ENCODE measurements at regions not wholly inside any gene's neighbourhood (a gene's known extent, or its start where the extent isn't known, plus 50 kb on each side); places are given as distances from the start of the nearest gene placed in this dataset.
A peak's percentile ranks its signal among the peaks of the same experiment; 100 is the strongest.

GRCh38 chr14:83566567-83566966 is 1963.4 kb upstream of the FLRT2 start:
- WGBS, result 97% methylated on average over 1 of the region's 1 CpG
- Histone ChIP-seq H3K4me3 (ENCODE audit: low read length in 2 of 2) (no peak overlapping the region), H3K27me3 (ENCODE audit: control insufficient read depth in 2 of 2, insufficient read depth in 1 of 2, low read length in 1 of 2) (no peaks in the 10 kb centered on the region), H3K9me3 (ENCODE audit: control insufficient read depth in 2 of 2, insufficient read depth in 1 of 2, low read length in 1 of 2) (peaks cover 0 to 3% of the 10 kb centered on the region in 2 donors), H3K36me3 (ENCODE audit: control insufficient read depth in 2 of 2, insufficient read depth in 2 of 2, low read length in 1 of 2) (no peaks in the 10 kb centered on the region), H3K4me1 (ENCODE audit: control insufficient read depth in 2 of 2, insufficient read depth in 2 of 2, low read length in 2 of 2) (no peaks in the 10 kb centered on the region), H3K27ac (ENCODE audit: low read depth in 1 of 2, low read length in 1 of 2) (no peak overlapping the region)
- DNase-seq (ENCODE audit: low read depth in 6 of 9, low spot score in 9 of 9), result no peak

DNA sequence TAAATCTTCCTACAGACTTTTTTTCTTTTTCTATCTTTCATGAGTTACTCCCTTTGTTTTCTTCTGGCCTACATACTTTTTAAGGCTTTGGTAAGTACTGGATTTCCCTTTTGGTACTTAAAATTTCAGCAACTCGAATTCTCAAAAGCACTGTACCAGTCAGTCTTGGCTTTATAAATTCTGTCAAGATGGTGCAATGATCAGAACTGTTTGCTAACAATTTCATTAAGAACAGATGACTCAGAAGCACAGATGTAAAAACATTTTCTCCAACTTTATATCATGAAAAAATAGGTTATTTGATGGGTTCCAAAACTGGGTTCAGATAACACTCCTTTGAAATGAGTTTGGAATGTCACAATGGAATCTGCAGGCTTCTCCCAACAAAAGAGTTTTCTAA is 1961.8 kb upstream of the FLRT2 start:
- Histone ChIP-seq H3K4me3 (ENCODE audit: low read length in 2 of 2) (no peak overlapping the region), H3K27me3 (ENCODE audit: control insufficient read depth in 2 of 2, insufficient read depth in 1 of 2, low read length in 1 of 2) (no peaks in the 10 kb centered on the region), H3K27ac (ENCODE audit: low read depth in 1 of 2, low read length in 1 of 2) (no peak overlapping the region), H3K36me3 (ENCODE audit: control insufficient read depth in 2 of 2, insufficient read depth in 2 of 2, low read length in 1 of 2) (no peaks in the 10 kb centered on the region), H3K9me3 (ENCODE audit: control insufficient read depth in 2 of 2, insufficient read depth in 1 of 2, low read length in 1 of 2) (no peaks in the 10 kb centered on the region), H3K4me1 (ENCODE audit: control insufficient read depth in 2 of 2, insufficient read depth in 2 of 2, low read length in 2 of 2) (no peaks in the 10 kb centered on the region)
- 73% methylated on average over 1 of the region's 1 CpG for WGBS
- no peak for DNase-seq (ENCODE audit: low read depth in 6 of 9, low spot score in 9 of 9)

GRCh38 chr14:83575301-83575700 is 1954.6 kb upstream of the FLRT2 start:
- DNase-seq (ENCODE audit: low read depth in 6 of 9, low spot score in 9 of 9), result no peak
- H3K36me3 ChIP-seq (ENCODE audit: control insufficient read depth in 2 of 2, insufficient read depth in 2 of 2, low read length in 1 of 2), result no peaks in the 10 kb centered on the region
- no peaks in the 10 kb centered on the region for H3K9me3 ChIP-seq (ENCODE audit: control insufficient read depth in 2 of 2, insufficient read depth in 1 of 2, low read length in 1 of 2)
- H3K4me3 ChIP-seq (ENCODE audit: low read length in 2 of 2), result no peak overlapping the region
- H3K4me1 ChIP-seq (ENCODE audit: control insufficient read depth in 2 of 2, insufficient read depth in 2 of 2, low read length in 2 of 2), result no peaks in the 10 kb centered on the region
- H3K27ac ChIP-seq (ENCODE audit: low read depth in 1 of 2, low read length in 1 of 2), result no peak overlapping the region
- 81% methylated on average over 1 of the region's 1 CpG for WGBS
- no peaks in the 10 kb centered on the region for H3K27me3 ChIP-seq (ENCODE audit: control insufficient read depth in 2 of 2, insufficient read depth in 1 of 2, low read length in 1 of 2)

GRCh38 chr14:83583201-83583600 is 1946.7 kb upstream of the FLRT2 start:
- Histone ChIP-seq H3K9me3 (ENCODE audit: control insufficient read depth in 2 of 2, insufficient read depth in 1 of 2, low read length in 1 of 2) (no peaks in the 10 kb centered on the region), H3K4me3 (ENCODE audit: low read length in 2 of 2) (no peak overlapping the region), H3K36me3 (ENCODE audit: control insufficient read depth in 2 of 2, insufficient read depth in 2 of 2, low read length in 1 of 2) (no peaks in the 10 kb centered on the region), H3K27ac (ENCODE audit: low read depth in 1 of 2, low read length in 1 of 2) (no peak overlapping the region), H3K27me3 (ENCODE audit: control insufficient read depth in 2 of 2, insufficient read depth in 1 of 2, low read length in 1 of 2) (no peaks in the 10 kb centered on the region), H3K4me1 (ENCODE audit: control insufficient read depth in 2 of 2, insufficient read depth in 2 of 2, low read length in 2 of 2) (no peaks in the 10 kb centered on the region)
- DNase-seq (ENCODE audit: low read depth in 6 of 9, low spot score in 9 of 9), result no peak

DNA sequence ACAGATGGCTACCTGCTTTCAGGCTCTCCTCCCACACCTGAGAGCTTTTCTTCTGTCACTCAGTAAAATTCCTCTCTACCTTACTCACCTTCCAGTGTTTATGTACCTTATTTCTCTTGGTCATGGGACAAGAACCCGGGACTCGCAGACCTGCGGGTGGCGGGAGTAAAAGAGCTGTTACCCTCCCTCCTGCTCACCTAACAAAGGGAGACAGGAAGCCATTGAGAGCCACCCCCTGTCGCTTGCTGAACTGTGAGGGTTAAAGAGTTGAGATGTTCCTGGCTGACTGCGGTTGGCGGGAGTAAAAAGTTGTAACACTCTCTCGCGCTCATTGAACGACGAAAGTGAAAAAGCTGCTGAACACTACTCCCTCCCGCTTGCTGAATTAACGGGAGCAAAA is 1935.1 kb upstream of the FLRT2 start:
- no peaks in the 10 kb centered on the region for H3K36me3 ChIP-seq (ENCODE audit: control insufficient read depth in 2 of 2, insufficient read depth in 2 of 2, low read length in 1 of 2)
- no peaks in the 10 kb centered on the region for H3K27me3 ChIP-seq (ENCODE audit: control insufficient read depth in 2 of 2, insufficient read depth in 1 of 2, low read length in 1 of 2)
- 97% methylated on average over 13 of the region's 13 CpGs for WGBS
- no peaks in the 10 kb centered on the region for H3K4me1 ChIP-seq (ENCODE audit: control insufficient read depth in 2 of 2, insufficient read depth in 2 of 2, low read length in 2 of 2)
- no peak for DNase-seq (ENCODE audit: low read depth in 6 of 9, low spot score in 9 of 9)
- H3K9me3 ChIP-seq (ENCODE audit: control insufficient read depth in 2 of 2, insufficient read depth in 1 of 2, low read length in 1 of 2), result peaks cover 0 to 4% of the 10 kb centered on the region in 2 donors
- no peak overlapping the region for H3K4me3 ChIP-seq (ENCODE audit: low read length in 2 of 2)
- H3K27ac ChIP-seq (ENCODE audit: low read depth in 1 of 2, low read length in 1 of 2), result no peak overlapping the region

GRCh38 chr14:83607682-83608081 is 1922.3 kb upstream of the FLRT2 start:
- 94% methylated on average over 9 of the region's 9 CpGs for WGBS
- Histone ChIP-seq H3K27ac (ENCODE audit: low read depth in 1 of 2, low read length in 1 of 2) (no peak overlapping the region), H3K4me1 (ENCODE audit: control insufficient read depth in 2 of 2, insufficient read depth in 2 of 2, low read length in 2 of 2) (no peaks in the 10 kb centered on the region), H3K36me3 (ENCODE audit: control insufficient read depth in 2 of 2, insufficient read depth in 2 of 2, low read length in 1 of 2) (no peaks in the 10 kb centered on the region), H3K9me3 (ENCODE audit: control insufficient read depth in 2 of 2, insufficient read depth in 1 of 2, low read length in 1 of 2) (peaks cover 0 to 10% of the 10 kb centered on the region in 2 donors), H3K4me3 (ENCODE audit: low read length in 2 of 2) (no peak overlapping the region), H3K27me3 (ENCODE audit: control insufficient read depth in 2 of 2, insufficient read depth in 1 of 2, low read length in 1 of 2) (no peaks in the 10 kb centered on the region)
- DNase-seq (ENCODE audit: low read depth in 6 of 9, low spot score in 9 of 9), result no peak

- Histone ChIP-seq H3K27me3 (ENCODE audit: control insufficient read depth in 2 of 2, insufficient read depth in 1 of 2, low read length in 1 of 2) (no peaks in the 10 kb centered on the region), H3K36me3 (ENCODE audit: control insufficient read depth in 2 of 2, insufficient read depth in 2 of 2, low read length in 1 of 2) (no peaks in the 10 kb centered on the region), H3K9me3 (ENCODE audit: control insufficient read depth in 2 of 2, insufficient read depth in 1 of 2, low read length in 1 of 2) (peaks cover 0 to 14% of the 10 kb centered on the region in 2 donors), H3K4me1 (ENCODE audit: control insufficient read depth in 2 of 2, insufficient read depth in 2 of 2, low read length in 2 of 2) (no peaks in the 10 kb centered on the region), H3K27ac (ENCODE audit: low read depth in 1 of 2, low read length in 1 of 2) (no peak overlapping the region), H3K4me3 (ENCODE audit: low read length in 2 of 2) (no peak overlapping the region)
- DNase-seq (ENCODE audit: low read depth in 6 of 9, low spot score in 9 of 9), result peak in 1 of 9 donors; percentile 1
- 81% methylated on average over 4 of the region's 4 CpGs for WGBS
These were observed 1918.5 kb upstream of the FLRT2 start for GRCh38 chr14:83611491-83611890.

DNA sequence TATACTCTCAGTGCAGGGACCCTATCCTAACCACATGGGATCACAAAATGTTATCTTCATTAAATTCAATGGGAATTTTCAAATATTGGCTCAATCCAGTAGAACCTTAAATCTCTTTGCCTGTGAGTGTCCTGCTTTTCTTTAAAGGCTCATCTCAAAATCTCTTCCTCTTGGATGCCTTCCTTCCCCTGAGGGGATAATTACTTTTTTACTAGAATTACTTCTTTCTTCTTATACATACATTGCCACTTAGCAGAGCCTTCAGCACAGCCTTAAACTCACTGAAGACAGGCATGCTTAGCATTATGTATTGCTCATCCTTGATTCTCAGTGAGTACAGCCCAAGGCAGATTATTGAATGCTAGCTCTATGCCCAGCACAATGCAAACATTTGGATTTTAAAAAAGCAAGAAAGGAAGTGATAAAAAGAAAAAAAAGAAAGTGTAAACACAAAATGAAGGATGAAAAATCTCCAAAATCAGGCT is 1918.0 kb upstream of the FLRT2 start:
- Histone ChIP-seq H3K27ac (ENCODE audit: low read depth in 1 of 2, low read length in 1 of 2) (no peak overlapping the region), H3K9me3 (ENCODE audit: control insufficient read depth in 2 of 2, insufficient read depth in 1 of 2, low read length in 1 of 2) (peaks cover 0 to 14% of the 10 kb centered on the region in 2 donors), H3K4me3 (ENCODE audit: low read length in 2 of 2) (no peak overlapping the region), H3K4me1 (ENCODE audit: control insufficient read depth in 2 of 2, insufficient read depth in 2 of 2, low read length in 2 of 2) (no peaks in the 10 kb centered on the region), H3K36me3 (ENCODE audit: control insufficient read depth in 2 of 2, insufficient read depth in 2 of 2, low read length in 1 of 2) (no peaks in the 10 kb centered on the region), H3K27me3 (ENCODE audit: control insufficient read depth in 2 of 2, insufficient read depth in 1 of 2, low read length in 1 of 2) (no peaks in the 10 kb centered on the region)
- no peak for DNase-seq (ENCODE audit: low read depth in 6 of 9, low spot score in 9 of 9)

- Histone ChIP-seq H3K27ac (ENCODE audit: low read depth in 1 of 2, low read length in 1 of 2) (no peak overlapping the region), H3K4me3 (ENCODE audit: low read length in 2 of 2) (no peak overlapping the region), H3K4me1 (ENCODE audit: control insufficient read depth in 2 of 2, insufficient read depth in 2 of 2, low read length in 2 of 2) (no peaks in the 10 kb centered on the region), H3K36me3 (ENCODE audit: control insufficient read depth in 2 of 2, insufficient read depth in 2 of 2, low read length in 1 of 2) (no peaks in the 10 kb centered on the region), H3K9me3 (ENCODE audit: control insufficient read depth in 2 of 2, insufficient read depth in 1 of 2, low read length in 1 of 2) (peaks cover 0 to 4% of the 10 kb centered on the region in 2 donors), H3K27me3 (ENCODE audit: control insufficient read depth in 2 of 2, insufficient read depth in 1 of 2, low read length in 1 of 2) (no peaks in the 10 kb centered on the region)
- DNase-seq (ENCODE audit: low read depth in 6 of 9, low spot score in 9 of 9), result no peak
- 79% methylated on average over 5 of the region's 5 CpGs for WGBS
These were observed 1915.0 kb upstream of the FLRT2 start for GRCh38 chr14:83614956-83615355.

- H3K4me3 ChIP-seq (ENCODE audit: low read length in 2 of 2), result no peak overlapping the region
- H3K4me1 ChIP-seq (ENCODE audit: control insufficient read depth in 2 of 2, insufficient read depth in 2 of 2, low read length in 2 of 2), result no peaks in the 10 kb centered on the region
- no peaks in the 10 kb centered on the region for H3K27me3 ChIP-seq (ENCODE audit: control insufficient read depth in 2 of 2, insufficient read depth in 1 of 2, low read length in 1 of 2)
- H3K27ac ChIP-seq (ENCODE audit: low read depth in 1 of 2, low read length in 1 of 2), result no peak overlapping the region
- WGBS, result 92% methylated on average over 1 of the region's 1 CpG
- H3K9me3 ChIP-seq (ENCODE audit: control insufficient read depth in 2 of 2, insufficient read depth in 1 of 2, low read length in 1 of 2), result no peaks in the 10 kb centered on the region
- DNase-seq (ENCODE audit: low read depth in 6 of 9, low spot score in 9 of 9), result no peak
- no peaks in the 10 kb centered on the region for H3K36me3 ChIP-seq (ENCODE audit: control insufficient read depth in 2 of 2, insufficient read depth in 2 of 2, low read length in 1 of 2)
These were observed 1905.4 kb upstream of the FLRT2 start for GRCh38 chr14:83624541-83624940.

Measured in thymus (tissue), 11 donors.